SU-DHL-6 (cell line): ENCODE measurements at regions not wholly inside any gene's neighbourhood (a gene's known extent, or its start where the extent isn't known, plus 50 kb on each side); places are given as distances from the start of the nearest gene placed in this dataset.

Source experiments
- H2AFZ ChIP-seq: fragments of 200-600 bp; sonication (generic); 2 replicates; pipeline ENCODE4 v1.6.1; 2014; ENCODE audit warnings: low read depth, mild to moderate bottlenecking, moderate library complexity, mixed read lengths, antibody characterized with exemption, low read length; ENCODE audit not compliant: severe bottlenecking
- H3F3A ChIP-seq: fragments of 200-600 bp; shearing (Covaris generic); 2 replicates; pipeline ENCODE4 v1.6.0; 2016; ENCODE audit warnings: antibody characterized with exemption, mild to moderate bottlenecking; ENCODE audit not compliant: insufficient read depth
- H3K27ac ChIP-seq: fragments of 200-600 bp; sonication (generic); 2 replicates; pipeline ENCODE4 v1.5.1; 2016; ENCODE audit warnings: low read depth, mild to moderate bottlenecking, low read length, moderate library complexity, mixed read lengths
- H3K27me3 ChIP-seq: fragments of 200-600 bp; sonication (generic), shearing (Covaris generic); 2 replicates; pipeline ENCODE4 v1.6.0; 2014; ENCODE audit warnings: mild to moderate bottlenecking, low read length
- H3K36me3 ChIP-seq: fragments of 200-600 bp; sonication (generic); 2 replicates; pipeline ENCODE4 v1.6.1; 2014; ENCODE audit warnings: mild to moderate bottlenecking, low read length, mixed read lengths
- H3K4me2 ChIP-seq: fragments of 300-600, 200-600 bp; shearing (Covaris generic), sonication (generic); 2 replicates; pipeline ENCODE4 v1.6.0; 2014; ENCODE audit warnings: low read length, low read depth, mild to moderate bottlenecking; ENCODE audit not compliant: poor library complexity, severe bottlenecking
- H3K4me3 ChIP-seq: fragments of 200-600 bp; sonication (generic); 2 replicates; pipeline ENCODE4 v1.5.1; 2014; ENCODE audit warnings: antibody characterized with exemption, low read length, mild to moderate bottlenecking, mixed read lengths; ENCODE audit not compliant: insufficient read depth, poor library complexity, severe bottlenecking
- H3K79me2 ChIP-seq: fragments of 200-600 bp; sonication (generic); 2 replicates; pipeline ENCODE4 v1.6.1; 2014; ENCODE audit warnings: mild to moderate bottlenecking, low read length, moderate library complexity; ENCODE audit not compliant: insufficient read depth
- H3K9ac ChIP-seq: fragments of 200-600 bp; sonication (generic); 2 replicates; pipeline ENCODE4 v1.7.0; 2014; ENCODE audit warnings: mild to moderate bottlenecking, low read length
- H3K9me2 ChIP-seq: fragments of 200-600 bp; sonication (generic); replicated peaks from 2 replicates; pipeline ENCODE4 v1.6.1; 2014; ENCODE audit warnings: low read length; ENCODE audit not compliant: insufficient read depth
- H3K9me3 ChIP-seq: fragments of 200-600 bp; sonication (generic); 2 replicates; pipeline ENCODE4 v1.6.1; 2014; ENCODE audit warnings: low read length, mixed read lengths; ENCODE audit not compliant: insufficient read depth
- H4K20me1 ChIP-seq: fragments of 200-600 bp; sonication (generic); 2 replicates; pipeline ENCODE4 v1.6.1; 2014; ENCODE audit warnings: low read depth, mild to moderate bottlenecking, antibody characterized with exemption, low read length, moderate library complexity, mixed read lengths
- EZH2phosphoT487 ChIP-seq: fragments of 200-600 bp; sonication (generic), shearing (Covaris generic); conservative IDR thresholded peaks from 2 replicates; pipeline ENCODE4 v1.6.1; 2018; ENCODE audit warnings: mild to moderate bottlenecking, antibody characterized with exemption, low read length, moderate library complexity, mixed read lengths
- TF ChIP-seq, protein P1 (sequence below): fragments of 200-600 bp; sonication (generic); IDR thresholded peaks from one replicate; pipeline ENCODE4 v1.5.1; 2017; ENCODE audit warnings: antibody characterized with exemption, mild to moderate bottlenecking, low read length, moderate library complexity; ENCODE audit not compliant: insufficient read depth, poor library complexity, severe bottlenecking

DNA sequence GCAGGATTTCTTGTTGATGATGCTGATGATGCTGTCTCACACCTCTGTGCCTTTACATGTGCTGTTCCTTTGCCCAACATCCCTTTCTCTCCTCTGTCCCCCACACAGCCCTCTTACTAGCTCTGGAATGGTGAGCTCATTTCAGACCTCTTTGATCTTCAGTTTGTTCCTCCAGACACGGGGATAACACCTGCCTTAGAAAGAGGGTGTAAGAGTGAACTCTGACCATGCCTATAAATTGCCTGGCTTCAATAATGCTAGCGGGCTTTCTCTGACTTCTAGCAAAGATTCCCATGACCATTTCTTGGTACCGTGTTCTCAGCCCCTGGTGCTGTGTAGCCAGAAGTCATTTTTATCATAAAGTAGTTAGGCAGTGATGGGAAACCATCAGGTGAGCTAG lies 55.9 kb upstream of the DRD2 start:
- Histone ChIP-seq H3K4me2 (no peak overlapping the region), H3K9me3 (no peaks in the 10 kb centered on the region), H3K79me2 (no peaks in the 10 kb centered on the region), H2AFZ (no peak overlapping the region), H3K27ac (no peak overlapping the region), H3K36me3 (no peaks in the 10 kb centered on the region), H3K4me3 (no peak overlapping the region), H3K27me3 (no peaks in the 10 kb centered on the region; the same call in 1 of the 2 replicates), H3K9ac (no peak overlapping the region), H3K9me2 (no peaks in the 10 kb centered on the region), H3F3A (no peaks in the 10 kb centered on the region), H4K20me1 (no peaks in the 10 kb centered on the region)
- TF ChIP-seq, protein P1, sequence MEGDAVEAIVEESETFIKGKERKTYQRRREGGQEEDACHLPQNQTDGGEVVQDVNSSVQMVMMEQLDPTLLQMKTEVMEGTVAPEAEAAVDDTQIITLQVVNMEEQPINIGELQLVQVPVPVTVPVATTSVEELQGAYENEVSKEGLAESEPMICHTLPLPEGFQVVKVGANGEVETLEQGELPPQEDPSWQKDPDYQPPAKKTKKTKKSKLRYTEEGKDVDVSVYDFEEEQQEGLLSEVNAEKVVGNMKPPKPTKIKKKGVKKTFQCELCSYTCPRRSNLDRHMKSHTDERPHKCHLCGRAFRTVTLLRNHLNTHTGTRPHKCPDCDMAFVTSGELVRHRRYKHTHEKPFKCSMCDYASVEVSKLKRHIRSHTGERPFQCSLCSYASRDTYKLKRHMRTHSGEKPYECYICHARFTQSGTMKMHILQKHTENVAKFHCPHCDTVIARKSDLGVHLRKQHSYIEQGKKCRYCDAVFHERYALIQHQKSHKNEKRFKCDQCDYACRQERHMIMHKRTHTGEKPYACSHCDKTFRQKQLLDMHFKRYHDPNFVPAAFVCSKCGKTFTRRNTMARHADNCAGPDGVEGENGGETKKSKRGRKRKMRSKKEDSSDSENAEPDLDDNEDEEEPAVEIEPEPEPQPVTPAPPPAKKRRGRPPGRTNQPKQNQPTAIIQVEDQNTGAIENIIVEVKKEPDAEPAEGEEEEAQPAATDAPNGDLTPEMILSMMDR: no peak
- TF ChIP-seq EZH2phosphoT487: no peak

- no peaks in the 10 kb centered on the region; the same call in 1 of the 2 replicates for H3K27me3 ChIP-seq
These were observed 54.4 kb upstream of the DRD2 start for GRCh38 chr11:113529606-113530005.

DNA sequence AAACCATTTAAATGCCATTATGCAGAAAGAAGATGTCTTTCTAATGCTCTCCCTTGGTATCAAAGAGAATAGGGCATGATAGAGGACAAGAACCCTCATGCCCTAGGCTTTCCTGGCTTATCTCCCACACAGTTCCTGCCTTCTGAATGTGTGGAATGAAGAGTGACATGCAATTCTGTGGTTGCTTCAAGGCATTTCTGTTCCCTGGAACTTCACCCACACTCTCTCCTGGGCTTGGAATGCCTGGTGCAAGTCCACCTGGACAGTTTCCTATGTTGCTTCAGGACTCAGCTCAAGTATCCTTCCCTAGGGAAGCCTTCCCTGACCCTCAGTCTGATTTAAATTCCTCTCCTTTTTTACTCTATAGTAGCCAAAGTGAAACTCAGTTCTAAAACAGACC lies 53.8 kb upstream of the DRD2 start:
- Histone ChIP-seq H3K36me3 (no peaks in the 10 kb centered on the region), H4K20me1 (no peaks in the 10 kb centered on the region), H3K4me2 (no peak overlapping the region), H3F3A (no peaks in the 10 kb centered on the region), H3K27ac (no peak overlapping the region), H3K79me2 (no peaks in the 10 kb centered on the region), H3K9me3 (no peaks in the 10 kb centered on the region), H3K9ac (no peak overlapping the region), H3K4me3 (no peak overlapping the region), H2AFZ (no peak overlapping the region), H3K9me2 (no peaks in the 10 kb centered on the region), H3K27me3 (no peaks in the 10 kb centered on the region; the same call in 1 of the 2 replicates)
- TF ChIP-seq, protein P1: no peak
- no peak for TF ChIP-seq EZH2phosphoT487

More at GRCh38 chr11:113529606-113530005, 54.4 kb upstream of the DRD2 start:
- no peak overlapping the region for H3K4me3 ChIP-seq
- H3K79me2 ChIP-seq: no peaks in the 10 kb centered on the region
- H2AFZ ChIP-seq: no peak overlapping the region
- no peaks in the 10 kb centered on the region for H3F3A ChIP-seq
- H3K36me3 ChIP-seq: no peaks in the 10 kb centered on the region
- H3K9me2 ChIP-seq: no peaks in the 10 kb centered on the region
- TF ChIP-seq, protein P1: no peak
- TF ChIP-seq EZH2phosphoT487: no peak
- no peak overlapping the region for H3K27ac ChIP-seq
- no peak overlapping the region for H3K4me2 ChIP-seq
- H4K20me1 ChIP-seq: no peaks in the 10 kb centered on the region
- no peak overlapping the region for H3K9ac ChIP-seq
- no peaks in the 10 kb centered on the region for H3K9me3 ChIP-seq

GRCh38 chr11:113526521-113526920 lies 51.3 kb upstream of the DRD2 start:
- Histone ChIP-seq H3K27ac (no peak overlapping the region), H3K9me2 (no peaks in the 10 kb centered on the region), H2AFZ (no peak overlapping the region), H3K9ac (no peak overlapping the region), H3K27me3 (no peaks in the 10 kb centered on the region), H3K79me2 (no peaks in the 10 kb centered on the region), H3K9me3 (no peaks in the 10 kb centered on the region), H3K4me3 (no peak overlapping the region), H3K36me3 (no peaks in the 10 kb centered on the region), H4K20me1 (no peaks in the 10 kb centered on the region), H3K4me2 (no peak overlapping the region), H3F3A (no peaks in the 10 kb centered on the region)
- no peak for TF ChIP-seq EZH2phosphoT487
- TF ChIP-seq, protein P1: no peak
